PC-9 (cell line): ENCODE measurements at regions not wholly inside any gene's neighbourhood (a gene's known extent, or its start where the extent isn't known, plus 50 kb on each side); places are given as distances from the start of the nearest gene placed in this dataset.
"Not testable (repeated sequence)": the region's sequence is repeated elsewhere in the genome, so short reads cannot be mapped to it uniquely, and the experiment has no call there.

Experiments
- BruUV-seq: library from RNA; stranded (reverse); fragments of 400-500 nt; replicated peaks from 2 replicates; lab custom pipeline; 2021; lab: Mats Ljungman, UMichigan
- CTCF ChIA-PET: fragments of 300-600 bp; sonication (Branson Sonifier 250); formaldehyde crosslinking; loops from one replicate; lab custom pipeline; 2022; ENCODE audit warnings: antibody characterized with exemption; lab: Charles Lee
- POLR2A ChIA-PET: fragments of 300-600 bp; sonication (Branson Sonifier 250); formaldehyde crosslinking; loops from one replicate; lab custom pipeline; 2022; ENCODE audit warnings: antibody characterized with exemption; ENCODE audit not compliant: unreplicated experiment; lab: Charles Lee
- DNase-seq, 2 experiments: peaks; one replicate each; pipeline versions ENCODE4 v3.0.0 to v3.0.0-alpha.2; 2015 to 2022; ENCODE audit warnings: mixed read lengths in 1 of 2
- H2AFZ ChIP-seq: fragments of 200-600 bp; sonication (generic); 2 replicates; pipeline ENCODE4 v1.8.1; 2017; ENCODE audit warnings: antibody characterized with exemption
- H3F3A ChIP-seq: fragments of 200-600 bp; sonication (generic); 2 replicates; pipeline ENCODE4 v1.8.1; 2017; ENCODE audit warnings: antibody characterized with exemption, mild to moderate bottlenecking, low read depth; ENCODE audit not compliant: insufficient read depth
- H3K27ac ChIP-seq: fragments of 200-600 bp; sonication (generic); 2 replicates; pipeline ENCODE4 v1.6.1; 2016; ENCODE audit warnings: mixed run types
- H3K27me3 ChIP-seq: fragments of 200-600 bp; sonication (generic); 2 replicates; pipeline ENCODE4 v1.6.1; 2016; ENCODE audit warnings: low read depth, mixed run types; ENCODE audit not compliant: insufficient read depth
- H3K36me3 ChIP-seq: fragments of 200-600 bp; sonication (generic); 2 replicates; pipeline ENCODE4 v1.6.1; 2016; ENCODE audit warnings: low read depth, mixed run types
- H3K4me1 ChIP-seq: fragments of 200-600 bp; sonication (generic); replicated peaks from 2 replicates; pipeline ENCODE4 v1.6.1; 2016; ENCODE audit warnings: mixed run types; ENCODE audit not compliant: insufficient read depth
- H3K4me2 ChIP-seq: fragments of 200-600 bp; sonication (generic); 2 replicates; pipeline ENCODE4 v1.6.1; 2017; ENCODE audit warnings: mixed run types
- H3K4me3 ChIP-seq: fragments of 200-600 bp; sonication (generic); 2 replicates; pipeline ENCODE4 v1.6.1; 2016; ENCODE audit warnings: mixed run types
- H3K79me2 ChIP-seq: fragments of 200-600 bp; sonication (generic); 2 replicates; pipeline ENCODE4 v1.6.1; 2017; ENCODE audit warnings: low read depth, mixed run types
- H3K9me2 ChIP-seq: fragments of 200-600 bp; sonication (generic); 2 replicates; pipeline ENCODE4 v1.8.1; 2017; ENCODE audit warnings: mild to moderate bottlenecking; ENCODE audit not compliant: insufficient read depth
- H3K9me3 ChIP-seq: fragments of 200-600 bp; sonication (generic); 2 replicates; pipeline ENCODE4 v1.8.1; 2016; ENCODE audit warnings: low read depth; ENCODE audit not compliant: insufficient read depth
- H4K20me1 ChIP-seq: fragments of 200-600 bp; sonication (generic); 2 replicates; pipeline ENCODE4 v1.8.1; 2017; ENCODE audit not compliant: insufficient read depth
- EZH2 ChIP-seq: fragments of 200-600 bp; sonication (generic); IDR thresholded peaks from 2 replicates; pipeline ENCODE4 v1.8.0; 2017; ENCODE audit warnings: antibody characterized with exemption, low read depth
- intact Hi-C: fragments of 100-400 bp; cut with micrococcal nuclease; formaldehyde crosslinking; loops from one replicate; pipeline ENCODE4 v1.10.0; 2022; ENCODE audit not compliant: unreplicated experiment
- TF ChIP-seq, protein P1 (sequence below): fragments of 200-600 bp; sonication (generic); conservative IDR thresholded peaks from 2 replicates; pipeline ENCODE4 v1.6.1; 2017; ENCODE audit warnings: mixed run types, antibody characterized with exemption, mild to moderate bottlenecking, moderate library complexity

DNA sequence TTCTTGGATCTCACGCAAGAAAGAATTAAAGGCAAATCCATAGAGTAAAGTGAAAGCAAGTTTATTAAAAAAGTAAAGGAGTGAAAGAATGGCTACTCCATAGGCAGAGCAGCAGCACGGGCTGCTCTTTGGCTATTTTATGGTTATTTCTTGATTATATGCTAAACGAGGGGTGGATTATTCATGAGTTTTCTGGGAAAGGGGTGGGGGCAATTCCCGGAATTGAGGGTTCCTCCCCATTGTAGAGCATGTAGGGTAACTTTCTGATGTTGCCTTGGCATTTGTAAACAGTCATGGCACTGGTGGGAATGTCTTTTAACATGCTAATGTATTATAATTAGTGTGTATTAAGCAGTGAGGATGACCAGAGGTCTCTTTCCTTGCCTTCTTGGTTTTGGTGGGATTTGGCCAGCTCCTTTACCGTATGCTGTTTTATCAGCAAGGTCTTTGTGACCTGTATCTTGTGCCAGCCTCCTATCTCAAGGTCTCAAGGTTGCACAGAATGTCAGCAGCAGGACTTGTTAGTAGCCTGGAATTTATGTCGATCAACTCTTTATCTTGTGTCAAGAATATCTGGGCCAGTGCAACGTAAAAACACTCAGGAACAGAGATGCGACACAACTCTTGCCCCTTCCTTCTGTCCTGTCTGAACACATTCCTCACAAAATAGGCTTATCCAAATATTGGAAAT is 931.4 kb downstream of the QKI start:
- ChIA-PET CTCF (no interaction called here), POLR2A (no interaction called here)
- Histone ChIP-seq H3K9me2 (no peaks in the 10 kb centered on the region), H3K4me3 (no peak overlapping the region), H3F3A (no peaks in the 10 kb centered on the region), H3K9me3 (no peaks in the 10 kb centered on the region), H4K20me1 (no peaks in the 10 kb centered on the region), H3K4me2 (no peak overlapping the region), H3K79me2 (no peaks in the 10 kb centered on the region), H3K4me1 (no peaks in the 10 kb centered on the region), H3K27ac (no peak overlapping the region), H3K27me3 (peaks cover 16% of the 10 kb centered on the region; the same call in 1 of the 2 replicates), H2AFZ (no peak overlapping the region), H3K36me3 (no peaks in the 10 kb centered on the region)
- intact Hi-C loops = no loop called here
- DNase-seq = no peak
- BruUV-seq = no TSS peak
- TF ChIP-seq, protein P1, sequence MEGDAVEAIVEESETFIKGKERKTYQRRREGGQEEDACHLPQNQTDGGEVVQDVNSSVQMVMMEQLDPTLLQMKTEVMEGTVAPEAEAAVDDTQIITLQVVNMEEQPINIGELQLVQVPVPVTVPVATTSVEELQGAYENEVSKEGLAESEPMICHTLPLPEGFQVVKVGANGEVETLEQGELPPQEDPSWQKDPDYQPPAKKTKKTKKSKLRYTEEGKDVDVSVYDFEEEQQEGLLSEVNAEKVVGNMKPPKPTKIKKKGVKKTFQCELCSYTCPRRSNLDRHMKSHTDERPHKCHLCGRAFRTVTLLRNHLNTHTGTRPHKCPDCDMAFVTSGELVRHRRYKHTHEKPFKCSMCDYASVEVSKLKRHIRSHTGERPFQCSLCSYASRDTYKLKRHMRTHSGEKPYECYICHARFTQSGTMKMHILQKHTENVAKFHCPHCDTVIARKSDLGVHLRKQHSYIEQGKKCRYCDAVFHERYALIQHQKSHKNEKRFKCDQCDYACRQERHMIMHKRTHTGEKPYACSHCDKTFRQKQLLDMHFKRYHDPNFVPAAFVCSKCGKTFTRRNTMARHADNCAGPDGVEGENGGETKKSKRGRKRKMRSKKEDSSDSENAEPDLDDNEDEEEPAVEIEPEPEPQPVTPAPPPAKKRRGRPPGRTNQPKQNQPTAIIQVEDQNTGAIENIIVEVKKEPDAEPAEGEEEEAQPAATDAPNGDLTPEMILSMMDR = no peak
- no peak for TF ChIP-seq EZH2

DNA sequence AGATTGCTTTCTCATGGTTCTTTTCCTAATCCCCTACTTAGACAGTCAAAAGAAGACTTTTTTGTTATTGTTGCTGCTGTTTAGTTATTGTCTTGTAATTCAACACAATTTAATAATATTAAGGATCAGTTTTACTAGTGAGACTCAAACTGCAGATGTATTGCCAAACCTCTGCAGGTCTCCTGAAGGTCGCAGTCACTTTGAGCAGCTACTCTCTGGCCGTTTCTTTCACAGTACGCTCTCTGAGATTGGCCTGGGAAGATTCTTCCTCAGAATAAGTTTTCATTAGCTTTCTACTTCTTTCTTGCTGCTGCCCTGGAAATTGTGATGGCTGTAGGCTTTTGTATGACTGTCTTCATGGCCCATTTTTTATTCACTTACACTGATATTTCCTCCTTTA is 930.8 kb downstream of the QKI start:
- Histone ChIP-seq H3K9me3 (no peaks in the 10 kb centered on the region), H3K4me3 (no peak overlapping the region), H3K27ac (no peak overlapping the region), H3K4me2 (no peak overlapping the region), H4K20me1 (no peaks in the 10 kb centered on the region), H3F3A (no peaks in the 10 kb centered on the region), H3K4me1 (no peaks in the 10 kb centered on the region), H3K9me2 (no peaks in the 10 kb centered on the region), H2AFZ (no peak overlapping the region), H3K27me3 (peaks cover 16% of the 10 kb centered on the region; the same call in 1 of the 2 replicates), H3K79me2 (no peaks in the 10 kb centered on the region), H3K36me3 (no peaks in the 10 kb centered on the region)
- BruUV-seq = no TSS peak
- TF ChIP-seq EZH2 = no peak
- TF ChIP-seq, protein P1 = no peak
- DNase-seq = no peak
- POLR2A ChIA-PET = no interaction called here
- intact Hi-C loops = no loop called here
- CTCF ChIA-PET = no interaction called here

DNA sequence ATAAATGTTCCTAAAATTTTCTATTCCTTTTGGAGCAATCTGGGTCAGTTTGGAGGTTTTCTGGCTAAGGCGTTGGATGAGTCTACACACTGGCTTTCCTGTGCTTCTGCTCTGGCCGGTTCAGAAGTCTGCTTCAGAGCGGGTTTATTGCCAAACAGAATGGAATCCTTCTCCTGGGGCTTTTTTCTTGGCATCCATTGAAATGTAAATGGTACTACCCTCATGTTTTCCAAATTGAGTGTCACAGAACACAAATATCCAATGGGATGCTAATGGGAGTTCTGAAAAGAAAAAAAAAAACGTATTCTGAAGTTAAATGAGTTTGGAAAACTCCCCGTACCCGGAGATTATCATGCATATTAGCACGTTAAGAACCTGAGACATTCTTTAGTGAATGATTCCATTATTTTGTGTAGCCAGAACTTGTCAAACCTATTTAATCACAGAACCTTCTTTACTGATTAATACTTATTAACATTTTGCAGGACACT is 930.3 kb downstream of the QKI start:
- CTCF ChIA-PET = no interaction called here
- Histone ChIP-seq H3F3A (no peaks in the 10 kb centered on the region), H3K9me3 (no peaks in the 10 kb centered on the region), H2AFZ (no peak overlapping the region), H3K27me3 (peaks cover 16% of the 10 kb centered on the region; the same call in 1 of the 2 replicates), H4K20me1 (no peaks in the 10 kb centered on the region), H3K4me3 (no peak overlapping the region), H3K4me2 (no peak overlapping the region), H3K4me1 (no peaks in the 10 kb centered on the region), H3K27ac (no peak overlapping the region), H3K79me2 (no peaks in the 10 kb centered on the region), H3K9me2 (no peaks in the 10 kb centered on the region), H3K36me3 (no peaks in the 10 kb centered on the region)
- TF ChIP-seq, protein P1 = no peak
- no peak for TF ChIP-seq EZH2
- POLR2A ChIA-PET = no interaction called here
- no peak for DNase-seq
- BruUV-seq = no TSS peak
- intact Hi-C loops = no loop called here

DNA sequence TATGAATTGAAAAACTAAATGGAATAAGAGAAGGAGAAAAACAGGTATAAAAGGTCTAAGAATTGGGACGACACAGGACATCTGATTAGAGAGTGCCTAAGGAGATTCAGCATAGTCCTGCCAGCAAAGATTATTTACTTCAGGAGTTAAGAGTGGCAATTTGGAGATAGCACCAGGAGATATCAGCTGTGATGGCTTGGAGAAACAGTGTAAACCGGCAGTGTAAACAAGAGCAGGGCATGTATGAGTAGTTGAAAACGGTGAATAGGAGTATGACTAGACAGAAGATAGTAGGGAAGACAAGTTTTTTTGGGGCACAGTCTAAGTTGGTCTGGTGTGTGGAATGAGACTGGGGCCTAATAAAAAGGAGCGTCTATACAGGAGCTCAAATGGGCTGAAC is 924.9 kb downstream of the QKI start:
- H3K9me2 ChIP-seq, CTCF ChIA-PET, POLR2A ChIA-PET, H3K27ac ChIP-seq, DNase-seq, BruUV-seq, H3K79me2 ChIP-seq, H3K4me3 ChIP-seq, H2AFZ ChIP-seq, H4K20me1 ChIP-seq, H3K36me3 ChIP-seq, H3K4me1 ChIP-seq, H3K9me3 ChIP-seq, H3K4me2 ChIP-seq, intact Hi-C loops, H3F3A ChIP-seq: not testable (repeated sequence)
- H3K27me3 ChIP-seq = peaks cover 23% of the 10 kb centered on the region
